ENCODE measurements at regions not wholly inside any gene's neighbourhood (a gene's known extent, or its start where the extent isn't known, plus 50 kb on each side); places are given as distances from the start of the nearest gene placed in this dataset.

DNA sequence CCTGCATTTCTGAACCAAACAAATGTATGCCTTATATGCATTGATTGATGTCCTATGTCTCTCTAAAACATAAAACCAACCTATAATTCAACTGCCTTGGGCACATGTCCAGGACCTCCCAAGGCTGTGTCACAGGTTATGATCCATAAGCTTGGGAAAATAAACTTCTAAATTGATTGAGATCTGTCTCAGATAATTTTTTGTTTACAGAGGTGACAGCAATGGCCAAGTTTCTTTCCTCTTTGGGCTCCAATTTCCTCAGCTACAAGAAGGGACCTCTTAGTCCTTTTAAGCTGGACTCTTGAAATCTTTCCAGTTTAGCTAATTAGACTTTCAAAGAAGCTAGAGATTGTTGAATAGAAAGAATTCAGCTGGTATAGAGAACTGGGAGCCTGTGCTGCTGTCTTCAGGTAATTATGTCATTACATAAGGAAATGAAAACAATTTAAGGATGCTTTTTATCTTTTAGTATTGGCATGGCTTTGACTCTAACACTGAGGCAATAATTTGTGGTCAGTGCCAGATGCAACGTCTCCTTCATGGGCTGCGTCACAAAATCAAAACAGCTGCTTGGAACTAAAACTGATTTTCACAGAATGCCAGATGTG is 412.1 kb upstream of the TRIB2 start:
- Mint-ChIP-seq H3K4me1 (ENCODE audit: low read depth) (peaks cover 44% of the 10 kb centered on the region), H3K27ac (no peak overlapping the region), H3K9me3 (ENCODE audit: low read depth) (no peaks in the 10 kb centered on the region)

DNA sequence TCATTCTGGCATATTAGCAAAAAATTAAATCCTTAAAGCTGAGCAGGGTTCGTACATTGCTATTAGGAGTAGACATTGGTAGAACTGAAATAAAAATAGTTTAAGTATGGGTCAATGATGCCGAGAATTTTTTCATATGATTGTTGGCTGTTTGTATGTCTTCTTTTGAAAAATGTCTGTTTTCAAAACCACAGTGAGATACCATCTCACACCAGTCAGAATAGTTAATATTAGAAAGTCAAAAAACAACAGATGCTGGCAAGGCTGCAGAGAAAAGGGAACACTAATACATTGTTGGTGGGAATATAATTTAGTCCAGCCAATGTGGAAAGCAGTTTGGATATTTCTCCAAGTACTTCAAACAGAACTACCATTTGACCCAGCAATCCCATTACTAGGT is 410.8 kb upstream of the TRIB2 start:
- Mint-ChIP-seq H3K27ac (no peak overlapping the region), H3K9me3 (ENCODE audit: low read depth) (no peaks in the 10 kb centered on the region), H3K36me3 (no peaks in the 10 kb centered on the region), H3K27me3 (no peaks in the 10 kb centered on the region), H3K4me3 (no peak overlapping the region), H3K4me1 (ENCODE audit: low read depth) (peaks cover 56% of the 10 kb centered on the region)

More for the DNA sequence above, 412.1 kb upstream of the TRIB2 start:
- Mint-ChIP-seq H3K27me3 (no peaks in the 10 kb centered on the region), H3K4me3 (no peak overlapping the region), H3K36me3 (no peaks in the 10 kb centered on the region)

DNA sequence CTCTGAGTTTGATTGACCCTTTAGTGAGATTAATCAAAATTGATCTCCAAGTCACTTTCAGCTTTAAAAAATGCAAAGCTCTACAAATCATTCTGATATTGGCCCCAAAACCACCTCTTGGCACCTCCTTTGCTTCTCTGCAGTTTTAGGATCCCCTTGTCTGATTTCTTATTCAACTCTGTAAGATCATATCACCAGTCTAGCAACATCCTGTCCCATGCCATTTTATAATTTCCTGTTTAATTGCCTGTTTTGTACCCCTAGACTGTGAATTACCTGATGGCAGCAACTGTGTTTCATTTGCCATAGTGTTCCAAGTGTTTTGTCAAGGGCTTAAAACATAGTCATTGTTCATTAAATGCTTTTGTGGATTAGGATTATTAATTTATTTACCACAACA is 406.3 kb upstream of the TRIB2 start:
- no peaks in the 10 kb centered on the region for H3K9me3 Mint-ChIP-seq (ENCODE audit: low read depth)
- no peaks in the 10 kb centered on the region for H3K36me3 Mint-ChIP-seq
- H3K27me3 Mint-ChIP-seq = no peaks in the 10 kb centered on the region
- no peak overlapping the region for H3K27ac Mint-ChIP-seq
- peaks cover 50% of the 10 kb centered on the region for H3K4me1 Mint-ChIP-seq (ENCODE audit: low read depth)
- H3K4me3 Mint-ChIP-seq = no peak overlapping the region

DNA sequence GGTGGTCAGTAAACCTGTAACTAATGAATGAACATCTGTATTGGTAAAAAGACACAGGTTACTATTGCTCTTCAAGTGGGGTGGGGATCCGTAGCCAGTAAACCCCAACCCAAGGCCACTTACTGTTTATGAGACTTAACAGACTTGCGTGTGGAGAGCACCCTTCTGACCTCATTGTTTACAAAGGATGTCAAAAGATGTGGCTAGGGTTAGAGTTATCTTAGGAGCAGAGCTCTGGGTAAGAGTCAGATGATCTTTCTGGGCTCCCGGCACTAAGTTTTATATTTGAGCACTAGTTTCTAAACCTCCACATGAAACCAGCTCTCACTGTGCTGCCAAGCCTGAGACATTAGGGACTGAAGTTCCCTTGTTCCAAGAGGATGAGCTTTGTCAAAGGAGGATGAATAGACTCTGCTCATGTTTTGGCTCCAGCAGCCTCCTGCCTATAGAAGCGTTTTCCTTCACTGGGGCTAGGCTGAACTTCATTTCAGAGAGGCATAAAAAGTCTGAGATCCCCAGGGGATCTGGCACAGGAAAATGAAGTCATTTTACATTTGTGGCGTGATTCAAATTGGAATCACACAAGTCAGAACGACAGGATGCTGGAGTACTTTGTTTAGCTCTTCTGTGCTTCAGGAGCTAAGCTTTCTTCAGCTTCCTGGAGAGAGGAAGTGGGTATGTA is 403.1 kb upstream of the TRIB2 start:
- H3K4me1 Mint-ChIP-seq (ENCODE audit: low read depth) = peaks cover 49% of the 10 kb centered on the region
- H3K36me3 Mint-ChIP-seq = no peaks in the 10 kb centered on the region
- no peak overlapping the region for H3K27ac Mint-ChIP-seq
- H3K9me3 Mint-ChIP-seq (ENCODE audit: low read depth) = no peaks in the 10 kb centered on the region
- H3K27me3 Mint-ChIP-seq = no peaks in the 10 kb centered on the region
- no peak overlapping the region for H3K4me3 Mint-ChIP-seq

- Mint-ChIP-seq H3K27me3 (no peaks in the 10 kb centered on the region), H3K36me3 (no peaks in the 10 kb centered on the region), H3K27ac (no peak overlapping the region), H3K9me3 (ENCODE audit: low read depth) (no peaks in the 10 kb centered on the region), H3K4me1 (ENCODE audit: low read depth) (peaks cover 44% of the 10 kb centered on the region), H3K4me3 (no peak overlapping the region)
These were observed 402.5 kb upstream of the TRIB2 start for GRCh38 chr2:12314127-12314760.

- Mint-ChIP-seq H3K36me3 (no peaks in the 10 kb centered on the region), H3K27ac (no peak overlapping the region), H3K4me3 (no peak overlapping the region), H3K9me3 (ENCODE audit: low read depth) (no peaks in the 10 kb centered on the region), H3K27me3 (no peaks in the 10 kb centered on the region), H3K4me1 (ENCODE audit: low read depth) (peaks cover 36% of the 10 kb centered on the region)
These were observed 401.5 kb upstream of the TRIB2 start for GRCh38 chr2:12315224-12315623.

DNA sequence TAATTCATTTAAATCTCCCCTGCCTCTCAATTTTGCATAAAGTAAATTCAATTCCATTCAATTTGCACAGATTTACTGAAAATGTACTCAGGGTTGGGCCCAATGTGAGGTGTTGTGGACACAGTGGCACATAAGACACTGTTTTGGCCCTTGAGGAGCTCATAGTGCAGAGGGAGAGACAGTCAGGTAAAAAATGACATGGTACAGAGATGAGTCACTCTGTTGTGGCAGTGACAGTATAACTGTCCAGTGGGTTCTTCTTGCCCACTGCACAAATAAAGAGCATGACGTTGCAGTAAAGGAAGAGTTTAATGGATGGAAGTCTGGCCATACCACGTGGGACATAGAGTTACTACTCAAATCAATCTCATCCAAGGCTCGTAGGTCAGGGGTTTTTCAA is 400.3 kb upstream of the TRIB2 start:
- no peak overlapping the region for H3K4me3 Mint-ChIP-seq
- H3K4me1 Mint-ChIP-seq (ENCODE audit: low read depth) = peaks cover 24% of the 10 kb centered on the region
- no peaks in the 10 kb centered on the region for H3K27me3 Mint-ChIP-seq
- no peak overlapping the region for H3K27ac Mint-ChIP-seq
- no peaks in the 10 kb centered on the region for H3K9me3 Mint-ChIP-seq (ENCODE audit: low read depth)
- no peaks in the 10 kb centered on the region for H3K36me3 Mint-ChIP-seq

- no peaks in the 10 kb centered on the region for H3K27me3 Mint-ChIP-seq
- no peak overlapping the region for H3K4me3 Mint-ChIP-seq
- no peak overlapping the region for H3K27ac Mint-ChIP-seq
- no peaks in the 10 kb centered on the region for H3K36me3 Mint-ChIP-seq
- H3K9me3 Mint-ChIP-seq (ENCODE audit: low read depth) = no peaks in the 10 kb centered on the region
- peaks cover 24% of the 10 kb centered on the region for H3K4me1 Mint-ChIP-seq (ENCODE audit: low read depth)
These were observed 399.4 kb upstream of the TRIB2 start for GRCh38 chr2:12317286-12317685.

DNA sequence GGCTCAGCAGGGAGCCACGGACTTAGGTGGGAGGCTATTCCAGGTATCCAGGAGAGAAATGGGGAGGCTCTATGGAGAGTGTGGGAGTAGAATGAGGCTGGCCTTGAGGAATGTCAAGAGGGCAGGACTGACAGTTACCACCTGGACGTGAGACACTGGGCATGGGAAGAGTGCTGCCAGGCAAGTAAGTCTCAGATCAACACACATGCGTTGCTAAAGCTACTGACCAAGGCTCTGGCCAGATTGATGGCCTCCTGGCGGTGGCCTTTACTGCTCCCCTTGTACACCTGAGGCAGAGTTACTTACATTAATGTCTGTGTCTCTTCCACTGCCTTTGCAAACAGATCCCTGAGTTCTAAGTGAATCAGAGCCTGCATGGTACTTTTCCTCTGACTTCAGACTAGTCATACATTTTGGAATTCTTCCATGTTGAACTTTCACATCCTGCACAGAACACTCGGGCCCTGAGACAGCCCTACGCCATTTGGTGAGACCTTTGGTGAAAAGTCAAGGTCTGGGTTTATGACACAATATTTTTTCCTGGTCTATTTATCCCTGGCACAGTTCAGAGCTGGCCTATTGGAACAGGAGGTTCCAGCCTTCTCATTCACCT is 398.8 kb upstream of the TRIB2 start:
- H3K9me3 Mint-ChIP-seq (ENCODE audit: low read depth) = no peaks in the 10 kb centered on the region
- peaks cover 19% of the 10 kb centered on the region for H3K4me1 Mint-ChIP-seq (ENCODE audit: low read depth)
- no peaks in the 10 kb centered on the region for H3K27me3 Mint-ChIP-seq
- no peak overlapping the region for H3K27ac Mint-ChIP-seq
- no peaks in the 10 kb centered on the region for H3K36me3 Mint-ChIP-seq
- no peak overlapping the region for H3K4me3 Mint-ChIP-seq

DNA sequence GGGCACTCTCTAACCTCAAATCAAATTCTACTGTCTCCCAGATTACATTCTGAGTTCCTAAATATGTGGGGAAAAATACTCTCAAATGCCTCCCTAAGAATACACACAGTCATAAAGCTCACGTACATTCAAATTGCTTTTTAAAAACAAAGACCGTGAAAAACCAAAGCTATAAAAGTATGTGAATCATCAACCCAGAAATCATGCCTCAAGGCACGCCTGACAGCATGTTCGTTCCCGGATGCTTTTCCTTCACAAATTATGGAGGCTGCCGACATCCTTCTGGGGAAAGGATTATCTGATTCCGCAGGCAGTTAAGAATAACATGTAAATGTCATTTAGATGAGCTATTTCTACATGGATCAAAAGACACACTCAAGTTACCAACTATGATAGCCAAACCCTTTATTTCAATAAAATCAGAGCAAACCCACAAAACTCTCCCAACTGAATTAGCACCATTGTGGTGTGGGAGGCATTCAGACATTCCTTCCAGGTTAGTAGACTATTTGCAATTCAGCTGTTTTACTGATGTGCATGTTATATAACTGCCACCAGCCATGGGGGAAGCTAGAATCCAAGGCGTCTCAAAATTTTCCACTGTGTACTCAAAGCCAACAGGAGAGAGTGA is 398.2 kb upstream of the TRIB2 start:
- H3K27ac Mint-ChIP-seq = no peak overlapping the region
- H3K27me3 Mint-ChIP-seq = no peaks in the 10 kb centered on the region
- peaks cover 13% of the 10 kb centered on the region for H3K4me1 Mint-ChIP-seq (ENCODE audit: low read depth)
- H3K9me3 Mint-ChIP-seq (ENCODE audit: low read depth) = no peaks in the 10 kb centered on the region
- H3K4me3 Mint-ChIP-seq = no peak overlapping the region
- H3K36me3 Mint-ChIP-seq = no peaks in the 10 kb centered on the region

DNA sequence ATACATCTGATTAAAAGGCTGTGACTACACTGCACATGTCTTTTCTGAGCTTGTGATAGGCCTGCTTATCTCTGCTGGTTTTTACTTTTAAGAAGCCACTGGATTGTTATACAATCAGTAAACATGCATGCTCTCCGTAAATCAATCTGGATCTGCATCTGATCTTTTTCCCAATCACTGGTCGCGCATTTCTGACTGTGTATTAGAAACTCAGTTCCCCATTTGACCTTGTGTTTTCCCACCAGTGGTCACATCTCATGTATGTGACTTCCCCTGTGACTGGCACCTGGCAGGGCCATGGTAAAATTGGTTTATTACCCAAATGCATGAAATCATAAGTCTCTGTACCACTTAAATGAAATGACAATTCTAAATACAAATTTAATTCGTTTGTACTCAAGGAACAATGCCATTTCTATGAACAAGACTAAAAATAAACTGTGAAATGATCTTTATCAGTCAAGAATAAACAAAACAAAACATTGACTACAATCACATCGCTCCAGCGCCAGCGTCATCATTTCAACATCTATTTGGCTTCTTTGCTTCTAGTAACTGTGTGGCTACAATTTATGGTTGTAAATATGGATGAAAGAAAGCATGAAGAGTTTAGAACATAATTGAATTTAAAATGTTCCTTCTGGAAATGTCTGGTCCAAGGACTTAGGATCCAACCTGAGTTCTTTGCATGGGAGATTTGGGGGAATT is 396.6 kb upstream of the TRIB2 start:
- Mint-ChIP-seq H3K9me3 (ENCODE audit: low read depth) (no peaks in the 10 kb centered on the region), H3K36me3 (no peaks in the 10 kb centered on the region), H3K4me1 (ENCODE audit: low read depth) (no peaks in the 10 kb centered on the region), H3K4me3 (no peak overlapping the region), H3K27me3 (no peaks in the 10 kb centered on the region), H3K27ac (no peak overlapping the region)

GRCh38 chr2:12320991-12321641 is 395.6 kb upstream of the TRIB2 start:
- H3K36me3 Mint-ChIP-seq = no peaks in the 10 kb centered on the region
- no peak overlapping the region for H3K27ac Mint-ChIP-seq
- H3K4me1 Mint-ChIP-seq (ENCODE audit: low read depth) = no peaks in the 10 kb centered on the region
- no peaks in the 10 kb centered on the region for H3K27me3 Mint-ChIP-seq
- no peak overlapping the region for H3K4me3 Mint-ChIP-seq
- H3K9me3 Mint-ChIP-seq (ENCODE audit: low read depth) = no peaks in the 10 kb centered on the region

DNA sequence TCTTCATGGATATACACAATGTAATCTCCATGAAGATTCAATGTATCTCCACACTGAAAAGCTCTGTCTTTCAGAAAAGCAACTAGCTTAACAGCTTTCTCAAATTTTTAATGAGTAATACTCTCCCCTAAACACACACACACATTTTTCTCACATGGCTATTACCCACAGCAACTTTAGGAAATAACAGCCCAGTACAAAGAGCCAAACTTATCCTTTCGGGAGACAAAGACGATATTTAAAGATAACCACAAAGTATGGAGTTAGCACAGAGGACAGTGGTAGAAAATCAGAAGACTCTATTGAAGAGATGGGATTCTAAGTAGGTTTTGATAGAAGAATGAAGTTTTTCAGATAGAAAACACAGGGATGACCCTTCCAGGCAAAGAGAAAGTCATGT is 394.9 kb upstream of the TRIB2 start:
- Mint-ChIP-seq H3K36me3 (no peaks in the 10 kb centered on the region), H3K4me3 (no peak overlapping the region), H3K27me3 (no peaks in the 10 kb centered on the region), H3K4me1 (ENCODE audit: low read depth) (peaks cover 3% of the 10 kb centered on the region), H3K27ac (no peak overlapping the region), H3K9me3 (ENCODE audit: low read depth) (no peaks in the 10 kb centered on the region)

DNA sequence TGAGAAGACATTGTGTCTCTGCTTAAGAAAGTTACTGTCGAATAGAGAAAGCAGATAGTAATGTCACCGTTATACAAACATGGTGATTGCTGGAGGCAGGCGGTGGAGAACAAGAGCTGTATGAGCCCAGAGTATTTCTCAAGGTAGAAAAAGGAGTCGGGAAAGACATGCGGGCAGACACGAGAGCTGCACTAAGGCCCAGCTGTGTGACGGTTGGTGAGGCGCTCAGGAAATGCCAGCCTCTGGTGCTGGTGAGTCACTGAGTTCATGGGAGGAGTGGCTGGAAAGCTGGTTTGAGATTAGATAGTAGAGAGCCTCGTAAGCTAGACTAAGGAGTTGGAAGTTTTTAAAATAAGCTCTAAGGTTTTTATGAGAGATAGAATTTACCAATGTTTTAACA is 390.9 kb upstream of the TRIB2 start:
- Mint-ChIP-seq H3K4me3 (no peak overlapping the region), H3K27ac (no peak overlapping the region), H3K27me3 (no peaks in the 10 kb centered on the region), H3K9me3 (ENCODE audit: low read depth) (no peaks in the 10 kb centered on the region), H3K36me3 (peaks cover 2% of the 10 kb centered on the region), H3K4me1 (ENCODE audit: low read depth) (peaks cover 3% of the 10 kb centered on the region)

All from activated naive CD8-positive, alpha-beta T cell (primary cell).